HEK293 (cell line): ENCODE measurements at regions not wholly inside any gene's neighbourhood (a gene's known extent, or its start where the extent isn't known, plus 50 kb on each side); places are given as distances from the start of the nearest gene placed in this dataset.

Experiments used
- CTCF ChIA-PET: fragments of 350-600 bp; formaldehyde crosslinking; extraction: SDS; loops from one replicate; lab custom pipeline; 2021; ENCODE audit warnings: antibody characterized with exemption; lab: Yijun Ruan, JAX
- POLR2A ChIA-PET: fragments of 300-600 bp; formaldehyde crosslinking; extraction: SDS; loops from one replicate; lab custom pipeline; 2020; ENCODE audit warnings: antibody characterized with exemption, inconsistent platforms; lab: Yijun Ruan, JAX
- H3K27ac ChIP-seq: fragments of 200-500 bp; sonication (Bioruptor generic); 2 replicates; pipeline ENCODE4 v1.5.1; 2014; ENCODE audit warnings: low read depth, low read length, control low read depth, inconsistent platforms; ENCODE audit errors: extremely low read depth
- H3K36me3 ChIP-seq, 2 experiments: fragments of 200-500 bp in 1 of 2; sonication (Bioruptor generic) in 1 of 2; 1 replicate in 1 of 2; 2 replicates in 1 of 2; pipeline ENCODE4 v1.5.1; 2014 to 2017; ENCODE audit warnings: inconsistent platforms in 2 of 2, low read length in 2 of 2; ENCODE audit not compliant: control insufficient read depth in 2 of 2, insufficient read depth in 1 of 2
- H3K4me1 ChIP-seq: fragments of 200-500 bp; sonication (Bioruptor generic); 2 replicates; pipeline ENCODE4 v1.5.1; 2014; ENCODE audit warnings: mild to moderate bottlenecking, low read length, inconsistent platforms; ENCODE audit not compliant: control insufficient read depth, insufficient read depth
- H3K4me3 ChIP-seq: 2 replicates; pipeline ENCODE4 v1.5.1; 2011; ENCODE audit warnings: low read depth, mild to moderate bottlenecking, control low read depth, low read length, moderate library complexity
- H3K9me3 ChIP-seq: fragments of 200-500 bp; sonication (Bioruptor generic); 2 replicates; pipeline ENCODE4 v1.5.1; 2014; ENCODE audit warnings: low read depth, low read length, inconsistent platforms; ENCODE audit not compliant: control insufficient read depth, insufficient read depth
- EGR2 ChIP-seq: fragments of 450-650 bp; formaldehyde crosslinking; IDR thresholded peaks from 2 replicates; pipeline ENCODE4 v1.5.1; 2016; ENCODE audit warnings: low read depth, missing biosample characterization, missing genetic modification characterization
- IKZF3 ChIP-seq: fragments of 450-650 bp; IDR thresholded peaks from 2 replicates; pipeline ENCODE4 v1.5.0; 2018; ENCODE audit warnings: missing biosample characterization, mild to moderate bottlenecking, missing genetic modification characterization, moderate library complexity
- PATZ1 ChIP-seq: fragments of 450-650 bp; formaldehyde crosslinking; IDR thresholded peaks from 2 replicates; pipeline ENCODE4 v1.5.1; 2016; ENCODE audit warnings: missing biosample characterization, missing genetic modification characterization
- SP3 ChIP-seq: fragments of 450-650 bp; formaldehyde crosslinking; IDR thresholded peaks from 2 replicates; pipeline ENCODE4 v1.5.1; 2016; ENCODE audit warnings: missing biosample characterization, missing genetic modification characterization
- ZFP41 ChIP-seq: fragments of 450-650 bp; formaldehyde crosslinking; IDR thresholded peaks from 2 replicates; pipeline ENCODE4 v1.5.1; 2016; ENCODE audit warnings: missing biosample characterization, missing genetic modification characterization, borderline replicate concordance
- ZNF112 ChIP-seq: fragments of 450-650 bp; formaldehyde crosslinking; IDR thresholded peaks from 2 replicates; pipeline ENCODE4 v1.5.0; 2017; ENCODE audit warnings: missing biosample characterization, missing genetic modification characterization
- ZNF148 ChIP-seq: fragments of 450-650 bp; formaldehyde crosslinking; IDR thresholded peaks from 2 replicates; pipeline ENCODE4 v1.5.0; 2017; ENCODE audit warnings: missing biosample characterization, missing genetic modification characterization, borderline replicate concordance
- ZNF19 ChIP-seq: fragments of 450-650 bp; formaldehyde crosslinking; IDR thresholded peaks from 2 replicates; pipeline ENCODE4; 2016; ENCODE audit warnings: missing biosample characterization, missing genetic modification characterization, low read depth
- ZNF202 ChIP-seq: fragments of 450-650 bp; formaldehyde crosslinking; IDR thresholded peaks from 2 replicates; pipeline ENCODE4 v1.5.1; 2016; ENCODE audit warnings: missing biosample characterization, missing genetic modification characterization, borderline replicate concordance
- ZNF274 ChIP-seq, 2 experiments: fragments of 200-500 bp in 1 of 2; fragments of 450-650 bp in 1 of 2; sonication (Bioruptor generic) in 1 of 2; formaldehyde crosslinking in 1 of 2; IDR thresholded peaks; 2 replicates each; pipeline versions ENCODE4 v1.5.1 to v1.6.1; 2014 to 2016; ENCODE audit warnings: borderline replicate concordance in 1 of 2, inconsistent platforms in 1 of 2, low read length in 1 of 2, missing biosample characterization in 1 of 2, missing genetic modification characterization in 1 of 2
- ZNF350 ChIP-seq: fragments of 450-650 bp; formaldehyde crosslinking; IDR thresholded peaks from 2 replicates; pipeline ENCODE4 v1.5.0; 2017; ENCODE audit warnings: missing biosample characterization, mild to moderate bottlenecking, missing genetic modification characterization
- ZNF391 ChIP-seq: fragments of 450-650 bp; formaldehyde crosslinking; IDR thresholded peaks from 2 replicates; pipeline ENCODE4 v1.5.1; 2016; ENCODE audit warnings: low read depth, missing biosample characterization, missing genetic modification characterization, borderline replicate concordance
- ZNF426 ChIP-seq: fragments of 450-650 bp; formaldehyde crosslinking; IDR thresholded peaks from 2 replicates; pipeline ENCODE4 v1.5.1; 2017; ENCODE audit warnings: missing biosample characterization, missing genetic modification characterization, mild to moderate bottlenecking, inconsistent platforms, moderate library complexity
- ZNF501 ChIP-seq: fragments of 450-650 bp; formaldehyde crosslinking; IDR thresholded peaks from 2 replicates; pipeline ENCODE4 v1.5.1; 2016; ENCODE audit warnings: missing biosample characterization, missing genetic modification characterization
- ZNF544 ChIP-seq: fragments of 450-650 bp; formaldehyde crosslinking; IDR thresholded peaks from 2 replicates; pipeline ENCODE4 v1.5.0; 2017; ENCODE audit warnings: missing biosample characterization, missing genetic modification characterization
- ZNF555 ChIP-seq: fragments of 450-650 bp; formaldehyde crosslinking; conservative IDR thresholded peaks from 2 replicates; pipeline ENCODE4 v1.5.1; 2017; ENCODE audit warnings: missing biosample characterization, mild to moderate bottlenecking, missing genetic modification characterization, inconsistent platforms
- ZNF600 ChIP-seq: fragments of 450-650 bp; formaldehyde crosslinking; IDR thresholded peaks from 2 replicates; pipeline ENCODE4 v1.5.1; 2016; ENCODE audit warnings: missing biosample characterization, missing genetic modification characterization
- ZNF623 ChIP-seq: fragments of 450-650 bp; formaldehyde crosslinking; IDR thresholded peaks from 2 replicates; pipeline ENCODE4 v1.5.1; 2016; ENCODE audit warnings: missing biosample characterization, missing genetic modification characterization
- ZNF677 ChIP-seq: fragments of 450-650 bp; IDR thresholded peaks from 2 replicates; pipeline ENCODE4 v1.5.0; 2018; ENCODE audit warnings: missing biosample characterization, mild to moderate bottlenecking, missing genetic modification characterization, moderate library complexity
- ZNF843 ChIP-seq: fragments of 450-650 bp; formaldehyde crosslinking; IDR thresholded peaks from 2 replicates; pipeline ENCODE4 v1.5.1; 2016; ENCODE audit warnings: missing biosample characterization, missing genetic modification characterization
- ZSCAN23 ChIP-seq: fragments of 450-650 bp; formaldehyde crosslinking; IDR thresholded peaks from 2 replicates; pipeline ENCODE4 v1.5.1; 2016; ENCODE audit warnings: missing biosample characterization, missing genetic modification characterization
- ZSCAN30 ChIP-seq: fragments of 450-650 bp; IDR thresholded peaks from 2 replicates; pipeline ENCODE4 v1.5.1; 2018; ENCODE audit warnings: missing biosample characterization, mild to moderate bottlenecking, missing genetic modification characterization, moderate library complexity
- TF ChIP-seq, protein P1 (sequence below): fragments of 450-650 bp; formaldehyde crosslinking; IDR thresholded peaks from 2 replicates; pipeline ENCODE4 v1.5.1; 2016; ENCODE audit warnings: missing biosample characterization, missing genetic modification characterization
- TF ChIP-seq, protein P2 (sequence below): fragments of 450-650 bp; formaldehyde crosslinking; IDR thresholded peaks from 2 replicates; pipeline ENCODE4 v1.5.1; 2017; ENCODE audit warnings: missing biosample characterization, missing genetic modification characterization
- TF ChIP-seq, protein P3 (sequence below): fragments of 450-650 bp; formaldehyde crosslinking; IDR thresholded peaks from 2 replicates; pipeline ENCODE4 v1.5.1; 2016; ENCODE audit warnings: missing biosample characterization, missing genetic modification characterization

- ChIA-PET CTCF (interaction anchor here (0.6 kb wide), 3 partner anchors 18 to 363 kb away, joined by 3 to 4 read pairs (median 3); no protein-coding TSS in a partner anchor), POLR2A (no interaction called here)
- Histone ChIP-seq H3K9me3 (no peaks in the 10 kb centered on the region), H3K27ac (no peak overlapping the region), H3K4me1 (no peaks in the 10 kb centered on the region), H3K36me3 (no peaks in the 10 kb centered on the region), H3K4me3 (no peak overlapping the region)
- TF ChIP-seq SP3 (tag by site-specific recombination) (no peak), ZFP41 (tag by site-specific recombination) (no peak), ZNF350 (no peak), ZNF274 (IDR thresholded peaks at IDR 0.05; ENCODE audit: low read length) (no peak), ZNF274 (tag by site-specific recombination; IDR thresholded peaks at IDR 0.05; ENCODE audit: borderline replicate concordance) (no peak), ZSCAN30 (tag by site-specific recombination) (no peak), ZNF677 (no peak), ZNF112 (tag by site-specific recombination) (no peak), EGR2 (tag by site-specific recombination) (no peak), ZNF19 (no peak), ZNF600 (no peak), IKZF3 (tag by site-specific recombination) (no peak), ZNF148 (no peak), ZNF544 (tag by site-specific recombination) (no peak), ZNF391 (tag by site-specific recombination) (no peak), ZNF623 (tag by site-specific recombination) (no peak)
- TF ChIP-seq, protein P1, sequence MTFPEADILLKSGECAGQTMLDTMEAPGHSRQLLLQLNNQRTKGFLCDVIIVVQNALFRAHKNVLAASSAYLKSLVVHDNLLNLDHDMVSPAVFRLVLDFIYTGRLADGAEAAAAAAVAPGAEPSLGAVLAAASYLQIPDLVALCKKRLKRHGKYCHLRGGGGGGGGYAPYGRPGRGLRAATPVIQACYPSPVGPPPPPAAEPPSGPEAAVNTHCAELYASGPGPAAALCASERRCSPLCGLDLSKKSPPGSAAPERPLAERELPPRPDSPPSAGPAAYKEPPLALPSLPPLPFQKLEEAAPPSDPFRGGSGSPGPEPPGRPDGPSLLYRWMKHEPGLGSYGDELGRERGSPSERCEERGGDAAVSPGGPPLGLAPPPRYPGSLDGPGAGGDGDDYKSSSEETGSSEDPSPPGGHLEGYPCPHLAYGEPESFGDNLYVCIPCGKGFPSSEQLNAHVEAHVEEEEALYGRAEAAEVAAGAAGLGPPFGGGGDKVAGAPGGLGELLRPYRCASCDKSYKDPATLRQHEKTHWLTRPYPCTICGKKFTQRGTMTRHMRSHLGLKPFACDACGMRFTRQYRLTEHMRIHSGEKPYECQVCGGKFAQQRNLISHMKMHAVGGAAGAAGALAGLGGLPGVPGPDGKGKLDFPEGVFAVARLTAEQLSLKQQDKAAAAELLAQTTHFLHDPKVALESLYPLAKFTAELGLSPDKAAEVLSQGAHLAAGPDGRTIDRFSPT (tag by site-specific recombination) = no peak
- TF ChIP-seq, protein P2, sequence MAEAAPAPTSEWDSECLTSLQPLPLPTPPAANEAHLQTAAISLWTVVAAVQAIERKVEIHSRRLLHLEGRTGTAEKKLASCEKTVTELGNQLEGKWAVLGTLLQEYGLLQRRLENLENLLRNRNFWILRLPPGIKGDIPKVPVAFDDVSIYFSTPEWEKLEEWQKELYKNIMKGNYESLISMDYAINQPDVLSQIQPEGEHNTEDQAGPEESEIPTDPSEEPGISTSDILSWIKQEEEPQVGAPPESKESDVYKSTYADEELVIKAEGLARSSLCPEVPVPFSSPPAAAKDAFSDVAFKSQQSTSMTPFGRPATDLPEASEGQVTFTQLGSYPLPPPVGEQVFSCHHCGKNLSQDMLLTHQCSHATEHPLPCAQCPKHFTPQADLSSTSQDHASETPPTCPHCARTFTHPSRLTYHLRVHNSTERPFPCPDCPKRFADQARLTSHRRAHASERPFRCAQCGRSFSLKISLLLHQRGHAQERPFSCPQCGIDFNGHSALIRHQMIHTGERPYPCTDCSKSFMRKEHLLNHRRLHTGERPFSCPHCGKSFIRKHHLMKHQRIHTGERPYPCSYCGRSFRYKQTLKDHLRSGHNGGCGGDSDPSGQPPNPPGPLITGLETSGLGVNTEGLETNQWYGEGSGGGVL (tag by site-specific recombination) = no peak
Measured at GRCh38 chr4:10171055-10171454, 54.5 kb upstream of the WDR1 start.

- H3K36me3 ChIP-seq = no peaks in the 10 kb centered on the region
- no peak overlapping the region for H3K27ac ChIP-seq
- no peaks in the 10 kb centered on the region for H3K9me3 ChIP-seq
- no peaks in the 10 kb centered on the region for H3K4me1 ChIP-seq
- no peak overlapping the region for H3K4me3 ChIP-seq
- ChIA-PET CTCF (interaction anchor here (0.7 to 2.2 kb wide), 2 partner anchors 234 to 292 kb away, joined by 5 to 6 read pairs; no protein-coding TSS in a partner anchor), POLR2A (no interaction called here)
- TF ChIP-seq ZSCAN23 (tag by site-specific recombination) (no peak), ZNF501 (tag by site-specific recombination) (no peak), ZNF426 (tag by site-specific recombination) (no peak), PATZ1 (tag by site-specific recombination) (no peak), ZNF555 (no peak), ZNF202 (tag by site-specific recombination) (no peak), ZNF843 (tag by site-specific recombination) (no peak)
- TF ChIP-seq, protein P3, sequence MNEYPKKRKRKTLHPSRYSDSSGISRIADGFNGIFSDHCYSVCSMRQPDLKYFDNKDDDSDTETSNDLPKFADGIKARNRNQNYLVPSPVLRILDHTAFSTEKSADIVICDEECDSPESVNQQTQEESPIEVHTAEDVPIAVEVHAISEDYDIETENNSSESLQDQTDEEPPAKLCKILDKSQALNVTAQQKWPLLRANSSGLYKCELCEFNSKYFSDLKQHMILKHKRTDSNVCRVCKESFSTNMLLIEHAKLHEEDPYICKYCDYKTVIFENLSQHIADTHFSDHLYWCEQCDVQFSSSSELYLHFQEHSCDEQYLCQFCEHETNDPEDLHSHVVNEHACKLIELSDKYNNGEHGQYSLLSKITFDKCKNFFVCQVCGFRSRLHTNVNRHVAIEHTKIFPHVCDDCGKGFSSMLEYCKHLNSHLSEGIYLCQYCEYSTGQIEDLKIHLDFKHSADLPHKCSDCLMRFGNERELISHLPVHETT (tag by site-specific recombination) = no peak
Measured at GRCh38 chr4:10169839-10170387, 53.3 kb upstream of the WDR1 start.
